ENCODE measurements at regions not wholly inside any gene's neighbourhood (a gene's known extent, or its start where the extent isn't known, plus 50 kb on each side); places are given as distances from the start of the nearest gene placed in this dataset.

DNA sequence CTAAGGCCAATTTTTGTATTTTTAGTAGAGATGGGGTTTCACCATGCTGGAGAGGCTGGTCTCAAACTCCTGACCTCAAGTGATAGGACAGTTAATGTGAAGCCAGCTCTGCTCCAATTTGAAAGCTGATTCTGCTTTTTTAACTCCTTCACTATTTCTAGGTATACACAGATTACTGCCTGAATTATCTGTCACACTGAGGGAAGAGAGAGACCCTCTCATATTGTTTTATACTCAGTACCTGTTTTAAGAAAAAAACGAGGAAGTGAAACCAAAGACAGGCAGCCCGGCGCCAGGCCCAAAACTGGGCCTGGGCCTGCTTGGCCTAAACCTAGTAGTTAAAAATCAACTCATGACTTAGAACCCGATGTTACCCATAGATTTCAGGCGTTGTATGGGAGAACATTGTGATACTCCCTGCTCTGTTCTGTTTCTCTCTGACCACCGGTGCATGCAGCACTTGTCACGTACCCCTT, 1601.5 kb upstream of the PCDH10 start:
- DNase-seq (no peak), ATAC-seq (ENCODE audit: low read depth) (no peak)
- Histone ChIP-seq H2BK15ac (ENCODE audit: low read depth, low read length) (no peak overlapping the region), H3K27ac (ENCODE audit: insufficient read depth, low read length) (no peak overlapping the region), H2BK5ac (ENCODE audit: low read depth, low read length, poor library complexity, severe bottlenecking) (no peak overlapping the region), H3K4me2 (ENCODE audit: low read depth, low read length) (no peak overlapping the region), H3K4me1 (ENCODE audit: control insufficient read depth, insufficient read depth, low read length) (no peaks in the 10 kb centered on the region), H4K8ac (ENCODE audit: low read depth in 2 of 2, low read length in 2 of 2) (no peak overlapping the region), H3K4ac (ENCODE audit: low read depth, low read length) (no peak overlapping the region), H3K4me3 (ENCODE audit: insufficient read depth, low read depth, low read length) (no peak overlapping the region), H2AFZ (replicated peaks; ENCODE audit: low read length, poor library complexity) (no peak overlapping the region), H4K20me1 (ENCODE audit: insufficient read depth, low read length) (no peaks in the 10 kb centered on the region), H3K14ac (replicated peaks; ENCODE audit: low read depth, low read length) (no peak overlapping the region), H3K56ac (ENCODE audit: extremely low read depth, insufficient read depth, low read length) (no peak overlapping the region), H2AK5ac (ENCODE audit: low read depth, low read length) (no peak overlapping the region), H3K27me3 (ENCODE audit: control insufficient read depth, insufficient read depth, low read length) (no peaks in the 10 kb centered on the region), H3K9me3 (ENCODE audit: control insufficient read depth, insufficient read depth, low read length) (no peaks in the 10 kb centered on the region), H3K18ac (ENCODE audit: low read depth, low read length) (no peak overlapping the region), H4K5ac (ENCODE audit: low read depth, low read length) (no peak overlapping the region), H4K91ac (ENCODE audit: insufficient read depth, low read depth, low read length) (no peak overlapping the region), H2BK120ac (ENCODE audit: low read depth, low read length) (no peak overlapping the region), H3K79me1 (ENCODE audit: low read depth in 1 of 2, low read length in 2 of 2) (no peaks in the 10 kb centered on the region), H3K36me3 (ENCODE audit: control insufficient read depth, insufficient read depth, low read length) (no peaks in the 10 kb centered on the region), H3K9me1 (ENCODE audit: insufficient read depth, low read length) (no peaks in the 10 kb centered on the region), H2BK20ac (ENCODE audit: low read depth, low read length) (no peak overlapping the region), H3K9ac (ENCODE audit: low read depth, low read length) (no peak overlapping the region), H2AK9ac (replicated peaks; ENCODE audit: low read depth, low read length, poor library complexity) (no peak overlapping the region), H3K23ac (ENCODE audit: low read depth, low read length) (no peak overlapping the region)
- TF ChIP-seq RFX5 (IDR thresholded peaks at IDR 0.05; ENCODE audit: low read depth, low read length) (no peak), ELK1 (IDR thresholded peaks at IDR 0.05; ENCODE audit: borderline replicate concordance, low read depth, low read length) (no peak), FOS (IDR thresholded peaks at IDR 0.05; ENCODE audit: low read depth, low read length) (no peak), POLR2A (IDR thresholded peaks at IDR 0.05; ENCODE audit: low read depth, low read length) (no peak), RAD21 (IDR thresholded peaks at IDR 0.05; ENCODE audit: low read length) (no peak), MAFK (IDR thresholded peaks at IDR 0.05; ENCODE audit: low read depth, low read length) (no peak), MAZ (IDR thresholded peaks at IDR 0.05; ENCODE audit: borderline replicate concordance, low read depth, low read length) (no peak), CHD1 (IDR thresholded peaks at IDR 0.05; ENCODE audit: low read depth, low read length) (no peak), CEBPB (IDR thresholded peaks at IDR 0.05; ENCODE audit: low read depth, low read length) (no peak), NFE2L2 (IDR thresholded peaks at IDR 0.05; ENCODE audit: low read depth, low read length) (no peak), MXI1 (IDR thresholded peaks at IDR 0.05; ENCODE audit: borderline replicate concordance, low read depth, low read length) (no peak), CTCF (conservative IDR thresholded peaks at IDR 0.05; ENCODE audit: low read depth, low read length) (no peak), SMC3 (IDR thresholded peaks at IDR 0.05; ENCODE audit: low read depth, low read length) (no peak), BHLHE40 (IDR thresholded peaks at IDR 0.05; ENCODE audit: low read depth, low read length) (no peak), RCOR1 (IDR thresholded peaks at IDR 0.05; ENCODE audit: insufficient replicate concordance, low read length) (no peak)
- TF ChIP-seq, protein P1, sequence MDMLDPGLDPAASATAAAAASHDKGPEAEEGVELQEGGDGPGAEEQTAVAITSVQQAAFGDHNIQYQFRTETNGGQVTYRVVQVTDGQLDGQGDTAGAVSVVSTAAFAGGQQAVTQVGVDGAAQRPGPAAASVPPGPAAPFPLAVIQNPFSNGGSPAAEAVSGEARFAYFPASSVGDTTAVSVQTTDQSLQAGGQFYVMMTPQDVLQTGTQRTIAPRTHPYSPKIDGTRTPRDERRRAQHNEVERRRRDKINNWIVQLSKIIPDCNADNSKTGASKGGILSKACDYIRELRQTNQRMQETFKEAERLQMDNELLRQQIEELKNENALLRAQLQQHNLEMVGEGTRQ (IDR thresholded peaks at IDR 0.05; ENCODE audit: low read depth, low read length) = no peak
- ChIA-PET POLR2A (ENCODE audit: unreplicated experiment) (no interaction called here), CTCF (no interaction called here)
- dilution Hi-C loops (cut with HindIII; ENCODE audit: low sequenced_read_pairs, unreplicated experiment) (no loop called here), intact Hi-C loops (cut with micrococcal nuclease) (no loop called here), in situ Hi-C loops (cut with MboI; ENCODE audit: low sequenced_read_pairs) (no loop called here)
- no CpG with 5 or more reads among the region's 7 CpGs for WGBS, 2 experiments (ENCODE audit: extremely low coverage in 2 of 2, insufficient read length in 1 of 2)
- BruUV-seq (replicated peaks) = no TSS peak

Data from IMR-90 (cell line).